GM12878 (cell line): ENCODE measurements at regions not wholly inside any gene's neighbourhood (a gene's known extent, or its start where the extent isn't known, plus 50 kb on each side); places are given as distances from the start of the nearest gene placed in this dataset.

Experiments
- CTCF ChIP-seq, 3 experiments: IDR thresholded peaks in 2 of 3; conservative IDR thresholded peaks in 1 of 3; 2 replicates each; pipeline ENCODE4 v1.5.1; 2011; ENCODE audit warnings: low read depth in 3 of 3, low read length in 3 of 3, mild to moderate bottlenecking in 3 of 3, control low read depth in 2 of 3, moderate library complexity in 2 of 3, inconsistent platforms in 1 of 3, mixed read lengths in 1 of 3; ENCODE audit not compliant: control insufficient read depth in 2 of 3, insufficient read depth in 1 of 3; ENCODE audit errors: extremely low read depth in 1 of 3
- RB1 ChIP-seq: fragments of 450-650 bp; formaldehyde crosslinking; IDR thresholded peaks from 2 replicates; pipeline ENCODE4 v1.6.1; 2017; ENCODE audit warnings: mild to moderate bottlenecking, borderline replicate concordance

- TF ChIP-seq RB1 (no peak), CTCF (IDR thresholded peaks at IDR 0.05 in 2 of 3, conservative IDR thresholded peaks at IDR 0.05 in 1 of 3; ENCODE audit: control insufficient read depth in 2 of 3, extremely low read depth in 1 of 3, insufficient read depth in 1 of 3, low read depth in 3 of 3, low read length in 3 of 3) (no peak)
Measured at GRCh38 chr18:60889442-60889841, 443.8 kb upstream of the CDH20 start.
